HG03045 (cell line): ENCODE measurements at regions not wholly inside any gene's neighbourhood (a gene's known extent, or its start where the extent isn't known, plus 50 kb on each side); places are given as distances from the start of the nearest gene placed in this dataset.
"Not testable (repeated sequence)": the region's sequence is repeated elsewhere in the genome, so short reads cannot be mapped to it uniquely, and the experiment has no call there.

Source experiments
- ATAC-seq: cut with Tn5 transposase; IDR thresholded peaks from one replicate; pipeline ENCODE4 v1.9.1; 2021; ENCODE audit warnings: mild to moderate bottlenecking, moderate library complexity; ENCODE audit not compliant: unreplicated experiment

GRCh38 chr4:38373375-38373774 lies 290.6 kb upstream of the KLF3 start:
- ATAC-seq = no peak

DNA sequence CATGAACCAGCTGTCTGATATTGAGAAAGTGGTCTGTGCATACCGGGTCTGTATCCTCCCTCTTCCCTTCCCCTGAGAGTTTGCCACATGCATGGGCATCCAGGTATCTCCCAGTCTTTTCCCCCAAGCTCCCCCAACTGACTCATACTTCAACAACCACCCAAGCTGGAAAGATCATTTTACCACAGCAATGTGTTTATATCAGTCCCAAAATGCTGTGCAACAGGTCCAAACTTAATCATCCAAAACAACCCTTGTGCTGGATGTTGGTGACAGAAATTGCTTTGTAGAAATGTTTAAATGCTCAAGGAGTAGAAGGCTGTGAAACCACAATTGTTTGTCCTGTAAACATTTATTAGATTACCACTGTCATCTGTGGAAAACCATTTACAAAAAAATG lies 286.8 kb upstream of the KLF3 start:
- no peak for ATAC-seq

GRCh38 chr4:38378478-38378877 lies 285.5 kb upstream of the KLF3 start:
- no peak for ATAC-seq

DNA sequence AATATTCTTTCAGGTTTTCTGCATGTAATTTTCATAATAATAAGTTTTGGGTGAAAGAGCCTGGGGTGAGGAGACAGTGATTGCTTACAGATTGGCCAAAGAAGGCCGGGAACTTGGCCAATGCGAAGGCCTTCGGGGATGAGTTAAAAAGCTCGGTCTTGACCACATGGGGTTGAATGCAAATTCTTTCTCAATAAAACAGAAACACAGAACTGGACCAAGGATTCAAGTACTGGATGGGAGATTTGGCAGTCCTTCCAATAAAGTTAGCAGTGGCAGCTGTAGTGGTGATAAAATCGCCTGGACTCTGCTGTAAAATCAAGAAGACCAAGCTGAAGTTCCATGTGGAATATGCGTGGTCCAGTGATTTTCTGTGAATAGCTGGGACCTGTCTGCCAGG lies 282.2 kb upstream of the KLF3 start:
- ATAC-seq = no peak

- ATAC-seq = no peak
These were observed 281.5 kb upstream of the KLF3 start for GRCh38 chr4:38382520-38382919.

GRCh38 chr4:38383646-38384121 lies 280.3 kb upstream of the KLF3 start:
- ATAC-seq = no peak

- ATAC-seq = no peak
These were observed 278.6 kb upstream of the KLF3 start for GRCh38 chr4:38385093-38386004.

DNA sequence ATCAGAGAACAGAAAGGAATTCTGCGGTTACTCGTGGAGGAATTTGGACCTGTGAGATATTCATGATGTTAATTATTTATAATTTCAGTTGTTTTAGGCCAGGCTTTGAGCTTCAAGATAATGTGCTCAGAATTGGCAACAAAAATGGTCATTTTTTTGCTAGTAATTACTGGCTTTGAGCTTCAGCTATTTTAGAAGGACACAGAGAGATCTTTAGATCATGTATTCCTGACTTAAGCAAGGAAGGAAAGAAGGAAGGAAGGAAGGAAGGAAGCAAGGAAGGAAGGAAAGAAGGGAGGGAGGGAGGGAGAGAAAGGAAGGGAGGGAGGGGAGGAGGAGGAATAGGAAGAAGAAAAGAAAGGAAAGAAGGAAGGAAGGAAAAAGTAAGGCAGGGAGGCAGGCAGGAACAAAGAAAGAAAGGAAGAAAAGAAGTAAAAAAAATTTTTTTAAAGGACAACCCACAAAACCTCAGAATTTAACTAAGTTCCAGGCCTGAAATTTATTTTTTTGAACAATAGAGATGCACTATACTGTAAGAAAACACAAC lies 277.9 kb upstream of the KLF3 start:
- ATAC-seq = no peak

DNA sequence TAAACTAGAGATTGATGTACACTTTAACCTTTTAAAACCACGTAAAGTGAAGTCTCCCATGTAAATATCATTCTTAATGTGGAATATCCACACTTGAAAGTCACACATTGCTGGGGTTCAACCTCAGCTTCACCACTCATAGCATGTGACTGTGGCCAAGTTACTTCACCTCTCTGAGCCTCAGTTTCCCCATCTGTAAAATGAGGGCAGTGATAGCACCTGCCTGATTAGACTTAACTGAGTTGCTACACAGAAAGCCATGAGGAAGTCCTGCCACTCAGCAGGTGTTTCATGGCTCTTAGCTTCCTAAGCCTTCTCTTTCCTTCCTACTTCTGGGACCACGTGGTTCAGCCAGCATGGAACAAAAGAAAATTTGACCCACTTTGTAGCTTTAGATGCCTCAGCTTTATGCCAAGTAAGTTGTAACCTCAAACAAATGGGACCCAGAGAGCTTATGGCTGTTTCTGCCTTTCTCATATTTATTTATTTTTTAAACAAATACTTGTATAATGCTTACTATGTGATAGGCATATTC lies 277.3 kb upstream of the KLF3 start:
- ATAC-seq = no peak

GRCh38 chr4:38387348-38387747 lies 276.7 kb upstream of the KLF3 start:
- no peak for ATAC-seq

- no peak for ATAC-seq
These were observed 276.2 kb upstream of the KLF3 start for GRCh38 chr4:38387819-38388218.

- not testable (repeated sequence) for ATAC-seq
These were observed 275.1 kb upstream of the KLF3 start for GRCh38 chr4:38388907-38389306.

- no peak for ATAC-seq
These were observed 272.9 kb upstream of the KLF3 start for GRCh38 chr4:38390969-38391545.

GRCh38 chr4:38392223-38392855 lies 271.7 kb upstream of the KLF3 start:
- no peak for ATAC-seq

DNA sequence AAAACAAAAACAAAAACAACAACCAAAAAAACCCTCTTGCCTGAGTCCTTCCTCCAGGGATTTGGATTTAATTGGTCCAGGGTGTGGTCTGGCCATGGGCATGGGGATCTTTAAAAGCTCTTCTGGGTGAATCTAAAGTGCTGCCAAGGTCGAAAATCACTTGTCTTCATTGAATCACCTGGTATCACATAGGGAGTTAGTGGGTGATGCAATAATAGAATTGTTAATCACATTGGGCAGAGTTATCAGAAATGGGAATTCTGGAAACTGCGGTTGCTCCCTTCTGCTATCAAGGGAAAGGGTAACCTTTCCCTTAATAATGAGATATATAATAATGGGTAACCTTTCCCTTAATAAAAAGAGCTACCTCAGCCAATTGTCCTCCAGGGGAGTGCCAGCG lies 267.9 kb upstream of the KLF3 start:
- no peak for ATAC-seq

DNA sequence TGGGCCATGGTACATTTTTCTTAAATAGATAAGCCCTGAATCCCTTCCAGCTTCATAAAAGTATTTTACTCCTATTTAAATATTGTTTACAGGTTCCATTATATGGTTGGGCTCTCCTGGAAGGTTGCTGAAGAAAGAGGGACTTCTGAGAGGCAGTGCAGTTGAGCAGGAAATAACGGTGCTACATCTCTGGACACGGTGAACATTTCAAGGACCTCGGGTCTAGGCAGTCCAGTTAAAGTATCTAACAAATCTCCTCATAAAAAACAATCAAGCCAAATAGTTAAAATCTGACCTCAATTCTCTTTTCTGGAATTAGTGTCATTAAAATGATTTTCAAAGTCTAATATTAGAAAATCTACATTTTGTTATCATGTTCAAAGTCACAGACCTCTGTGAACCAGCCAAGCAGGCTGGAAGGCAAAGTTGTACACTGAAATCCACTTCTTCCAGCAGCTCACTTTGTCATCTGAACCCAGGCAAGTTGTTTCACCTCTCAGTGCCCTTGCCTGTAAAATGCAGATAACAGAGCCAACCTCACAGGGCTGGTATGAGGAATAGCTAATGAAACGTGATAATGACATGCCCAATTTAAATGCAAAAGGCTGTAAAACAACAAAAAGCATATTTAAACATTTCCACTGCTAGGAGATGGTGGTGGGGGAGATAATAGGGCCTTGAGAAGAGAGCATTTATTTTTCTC lies 267.0 kb upstream of the KLF3 start:
- no peak for ATAC-seq

GRCh38 chr4:38400946-38401345 lies 263.1 kb upstream of the KLF3 start:
- ATAC-seq = no peak

GRCh38 chr4:38406243-38406642 lies 257.8 kb upstream of the KLF3 start:
- ATAC-seq = no peak

DNA sequence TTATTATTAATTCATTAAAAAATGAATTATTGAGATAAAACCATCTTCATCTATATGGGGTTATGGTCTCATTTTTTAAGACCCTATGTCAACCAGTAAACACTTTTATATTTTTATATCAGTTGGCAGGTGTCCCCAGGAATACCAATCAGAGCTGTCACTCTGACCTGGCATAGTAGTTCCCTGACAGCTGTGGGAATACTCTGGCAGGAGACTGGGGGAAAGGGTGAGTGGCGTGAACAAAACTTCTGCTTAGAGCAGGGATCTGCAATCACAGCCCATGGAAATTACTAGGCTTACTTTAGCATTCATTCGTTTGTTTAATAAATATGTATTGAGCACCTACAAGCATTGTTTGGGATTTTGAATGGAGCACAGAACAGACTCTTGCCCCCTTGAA lies 254.1 kb upstream of the KLF3 start:
- no peak for ATAC-seq

- no peak for ATAC-seq
These were observed 252.9 kb upstream of the KLF3 start for GRCh38 chr4:38411092-38411491.
